ENCODE measurements at regions not wholly inside any gene's neighbourhood (a gene's known extent, or its start where the extent isn't known, plus 50 kb on each side); places are given as distances from the start of the nearest gene placed in this dataset.

GRCh38 chr21:17454315-17455027 lies 58.4 kb upstream of the CXADR start:
- Histone ChIP-seq H3K27me3 (replicated peaks in 2 of 5; ENCODE audit: control insufficient read depth in 4 of 5, insufficient read depth in 5 of 5, low read length in 4 of 5) (peaks cover 0 to 3% (median 0%) of the 10 kb centered on the region in 5 experiments), H3K4me3 (ENCODE audit: control insufficient read depth in 1 of 7, extremely low read depth in 1 of 7, insufficient read depth in 4 of 7, low read depth in 2 of 7, low read length in 6 of 7) (peak overlapping the region in 6 of 7 experiments; percentile 32 to 51 (median 46)), H3K9me3 (ENCODE audit: control extremely low read depth in 1 of 5, control insufficient read depth in 4 of 5, insufficient read depth in 2 of 5, low read depth in 1 of 5, low read length in 4 of 5) (no peaks in the 10 kb centered on the region), H3K27ac (ENCODE audit: insufficient read depth in 1 of 2, low read depth in 1 of 2, low read length in 2 of 2, poor library complexity in 1 of 2, severe bottlenecking in 2 of 2) (no peak overlapping the region), H3K36me3 (ENCODE audit: control insufficient read depth in 4 of 4, insufficient read depth in 4 of 4, low read length in 3 of 4) (no peaks in the 10 kb centered on the region), H3K4me1 (ENCODE audit: control extremely low read depth in 1 of 4, control insufficient read depth in 4 of 4, insufficient read depth in 4 of 4, low read length in 3 of 4) (peaks cover 0 to 6% (median 3%) of the 10 kb centered on the region in 4 experiments)
- POLR2A ChIA-PET: interaction anchor here (0.5 to 0.7 kb wide), 2 partner anchors 10 to 146 kb away, joined by 3 to 4 read pairs; no protein-coding TSS in a partner anchor
- CTCF ChIA-PET: interaction anchor here (1.4 to 1.6 kb wide), 2 partner anchors 13 to 81 kb away, joined by 3 to 4 read pairs; no protein-coding TSS in a partner anchor
- 3% methylated on average over 22 of the region's 24 CpGs for WGBS (ENCODE audit: insufficient coverage)
- peak; percentile 67 to 89 (median 79) for DNase-seq

- Histone ChIP-seq H3K36me3 (ENCODE audit: control insufficient read depth in 4 of 4, insufficient read depth in 4 of 4, low read length in 3 of 4) (no peaks in the 10 kb centered on the region), H3K4me1 (ENCODE audit: control extremely low read depth in 1 of 4, control insufficient read depth in 4 of 4, insufficient read depth in 4 of 4, low read length in 3 of 4) (peaks cover 0 to 6% (median 3%) of the 10 kb centered on the region in 4 experiments), H3K4me3 (ENCODE audit: control insufficient read depth in 1 of 7, extremely low read depth in 1 of 7, insufficient read depth in 4 of 7, low read depth in 2 of 7, low read length in 6 of 7) (peak overlapping the region in 3 of 7 experiments; percentile 35 to 48 (median 44)), H3K9me3 (ENCODE audit: control extremely low read depth in 1 of 5, control insufficient read depth in 4 of 5, insufficient read depth in 2 of 5, low read depth in 1 of 5, low read length in 4 of 5) (no peaks in the 10 kb centered on the region), H3K27me3 (replicated peaks in 2 of 5; ENCODE audit: control insufficient read depth in 4 of 5, insufficient read depth in 5 of 5, low read length in 4 of 5) (peaks cover 0 to 3% (median 0%) of the 10 kb centered on the region in 5 experiments), H3K27ac (ENCODE audit: insufficient read depth in 1 of 2, low read depth in 1 of 2, low read length in 2 of 2, poor library complexity in 1 of 2, severe bottlenecking in 2 of 2) (no peak overlapping the region)
- WGBS (ENCODE audit: insufficient coverage): 58% methylated on average over 4 of the region's 4 CpGs
- CTCF ChIA-PET: interaction anchor here (1.4 kb wide), 1 partner anchor 14 kb away, joined by 3 read pairs; no protein-coding TSS in a partner anchor
- POLR2A ChIA-PET: interaction anchor here (0.7 kb wide), 1 partner anchor 145 kb away, joined by 4 read pairs; no protein-coding TSS in a partner anchor
- DNase-seq: no peak
Measured at GRCh38 chr21:17455028-17455353, 57.9 kb upstream of the CXADR start.

- ChIA-PET CTCF (interaction anchor here (1.4 kb wide), 1 partner anchor 14 kb away, joined by 3 read pairs; no protein-coding TSS in a partner anchor), POLR2A (interaction anchor here (0.7 kb wide), 1 partner anchor 145 kb away, joined by 4 read pairs; no protein-coding TSS in a partner anchor)
- Histone ChIP-seq H3K27me3 (replicated peaks in 2 of 5; ENCODE audit: control insufficient read depth in 4 of 5, insufficient read depth in 5 of 5, low read length in 4 of 5) (peaks cover 0 to 3% (median 0%) of the 10 kb centered on the region in 5 experiments), H3K4me1 (ENCODE audit: control extremely low read depth in 1 of 4, control insufficient read depth in 4 of 4, insufficient read depth in 4 of 4, low read length in 3 of 4) (peaks cover 0 to 6% (median 3%) of the 10 kb centered on the region in 4 experiments), H3K9me3 (ENCODE audit: control extremely low read depth in 1 of 5, control insufficient read depth in 4 of 5, insufficient read depth in 2 of 5, low read depth in 1 of 5, low read length in 4 of 5) (no peaks in the 10 kb centered on the region), H3K4me3 (ENCODE audit: control insufficient read depth in 1 of 7, extremely low read depth in 1 of 7, insufficient read depth in 4 of 7, low read depth in 2 of 7, low read length in 6 of 7) (no peak overlapping the region), H3K36me3 (ENCODE audit: control insufficient read depth in 4 of 4, insufficient read depth in 4 of 4, low read length in 3 of 4) (no peaks in the 10 kb centered on the region), H3K27ac (ENCODE audit: insufficient read depth in 1 of 2, low read depth in 1 of 2, low read length in 2 of 2, poor library complexity in 1 of 2, severe bottlenecking in 2 of 2) (no peak overlapping the region)
- WGBS (ENCODE audit: insufficient coverage): 83% methylated on average over 4 of the region's 6 CpGs
- DNase-seq: no peak
Measured at GRCh38 chr21:17455451-17455850, 57.4 kb upstream of the CXADR start.

- CTCF ChIA-PET: interaction anchor here (0.6 to 1.3 kb wide), 2 partner anchors 127 to 220 kb away, joined by 3 to 4 read pairs; no protein-coding TSS in a partner anchor
- Histone ChIP-seq H3K27ac (ENCODE audit: insufficient read depth in 1 of 2, low read depth in 1 of 2, low read length in 2 of 2, poor library complexity in 1 of 2, severe bottlenecking in 2 of 2) (no peak overlapping the region), H3K4me3 (ENCODE audit: control insufficient read depth in 1 of 7, extremely low read depth in 1 of 7, insufficient read depth in 4 of 7, low read depth in 2 of 7, low read length in 6 of 7) (no peak overlapping the region), H3K36me3 (ENCODE audit: control insufficient read depth in 4 of 4, insufficient read depth in 4 of 4, low read length in 3 of 4) (no peaks in the 10 kb centered on the region), H3K4me1 (ENCODE audit: control extremely low read depth in 1 of 4, control insufficient read depth in 4 of 4, insufficient read depth in 4 of 4, low read length in 3 of 4) (peaks cover 0 to 6% (median 3%) of the 10 kb centered on the region in 4 experiments), H3K9me3 (ENCODE audit: control extremely low read depth in 1 of 5, control insufficient read depth in 4 of 5, insufficient read depth in 2 of 5, low read depth in 1 of 5, low read length in 4 of 5) (no peaks in the 10 kb centered on the region), H3K27me3 (replicated peaks in 2 of 5; ENCODE audit: control insufficient read depth in 4 of 5, insufficient read depth in 5 of 5, low read length in 4 of 5) (peaks cover 0 to 3% (median 0%) of the 10 kb centered on the region in 5 experiments)
- DNase-seq: no peak
- WGBS (ENCODE audit: insufficient coverage): 75% methylated on average over 5 of the region's 6 CpGs
- POLR2A ChIA-PET: no interaction called here
Measured at GRCh38 chr21:17458279-17458678, 54.6 kb upstream of the CXADR start.

GRCh38 chr21:17460094-17460493 lies 52.7 kb upstream of the CXADR start:
- Histone ChIP-seq H3K27me3 (replicated peaks in 2 of 5; ENCODE audit: control insufficient read depth in 4 of 5, insufficient read depth in 5 of 5, low read length in 4 of 5) (peaks cover 0 to 3% (median 0%) of the 10 kb centered on the region in 5 experiments), H3K4me1 (ENCODE audit: control extremely low read depth in 1 of 4, control insufficient read depth in 4 of 4, insufficient read depth in 4 of 4, low read length in 3 of 4) (no peaks in the 10 kb centered on the region), H3K4me3 (ENCODE audit: control insufficient read depth in 1 of 7, extremely low read depth in 1 of 7, insufficient read depth in 4 of 7, low read depth in 2 of 7, low read length in 6 of 7) (no peak overlapping the region), H3K27ac (ENCODE audit: insufficient read depth in 1 of 2, low read depth in 1 of 2, low read length in 2 of 2, poor library complexity in 1 of 2, severe bottlenecking in 2 of 2) (no peak overlapping the region), H3K36me3 (ENCODE audit: control insufficient read depth in 4 of 4, insufficient read depth in 4 of 4, low read length in 3 of 4) (no peaks in the 10 kb centered on the region), H3K9me3 (ENCODE audit: control extremely low read depth in 1 of 5, control insufficient read depth in 4 of 5, insufficient read depth in 2 of 5, low read depth in 1 of 5, low read length in 4 of 5) (no peaks in the 10 kb centered on the region)
- CTCF ChIA-PET: interaction anchor here (0.8 to 1.1 kb wide), 2 partner anchors 51 to 75 kb away, joined by 3 read pairs; no protein-coding TSS in a partner anchor
- no peak for DNase-seq
- no CpG with 5 or more reads among the region's 2 CpGs for WGBS (ENCODE audit: insufficient coverage)
- POLR2A ChIA-PET: no interaction called here

- H3K4me1 ChIP-seq (ENCODE audit: control extremely low read depth in 1 of 4, control insufficient read depth in 4 of 4, insufficient read depth in 4 of 4, low read length in 3 of 4): no peaks in the 10 kb centered on the region
- H3K4me3 ChIP-seq (ENCODE audit: control insufficient read depth in 1 of 7, extremely low read depth in 1 of 7, insufficient read depth in 4 of 7, low read depth in 2 of 7, low read length in 6 of 7): no peak overlapping the region
- ChIA-PET CTCF (interaction anchor here (0.8 kb wide), 1 partner anchor 50 kb away, joined by 3 read pairs; no protein-coding TSS in a partner anchor), POLR2A (no interaction called here)
- H3K9me3 ChIP-seq (ENCODE audit: control extremely low read depth in 1 of 5, control insufficient read depth in 4 of 5, insufficient read depth in 2 of 5, low read depth in 1 of 5, low read length in 4 of 5): no peaks in the 10 kb centered on the region
- H3K27ac ChIP-seq (ENCODE audit: insufficient read depth in 1 of 2, low read depth in 1 of 2, low read length in 2 of 2, poor library complexity in 1 of 2, severe bottlenecking in 2 of 2): no peak overlapping the region
- no peaks in the 10 kb centered on the region for H3K27me3 ChIP-seq (replicated peaks in 2 of 5; ENCODE audit: control insufficient read depth in 4 of 5, insufficient read depth in 5 of 5, low read length in 4 of 5)
- no peak for DNase-seq
- no peaks in the 10 kb centered on the region for H3K36me3 ChIP-seq (ENCODE audit: control insufficient read depth in 4 of 4, insufficient read depth in 4 of 4, low read length in 3 of 4)
- 100% methylated on average over 1 of the region's 3 CpGs for WGBS (ENCODE audit: insufficient coverage)
Measured at GRCh38 chr21:17461014-17461413, 51.8 kb upstream of the CXADR start.

- Histone ChIP-seq H3K27ac (ENCODE audit: insufficient read depth in 1 of 2, low read depth in 1 of 2, low read length in 2 of 2, poor library complexity in 1 of 2, severe bottlenecking in 2 of 2) (no peak overlapping the region), H3K4me3 (ENCODE audit: control insufficient read depth in 1 of 7, extremely low read depth in 1 of 7, insufficient read depth in 4 of 7, low read depth in 2 of 7, low read length in 6 of 7) (no peak overlapping the region), H3K4me1 (ENCODE audit: control extremely low read depth in 1 of 4, control insufficient read depth in 4 of 4, insufficient read depth in 4 of 4, low read length in 3 of 4) (no peaks in the 10 kb centered on the region), H3K36me3 (ENCODE audit: control insufficient read depth in 4 of 4, insufficient read depth in 4 of 4, low read length in 3 of 4) (no peaks in the 10 kb centered on the region), H3K9me3 (ENCODE audit: control extremely low read depth in 1 of 5, control insufficient read depth in 4 of 5, insufficient read depth in 2 of 5, low read depth in 1 of 5, low read length in 4 of 5) (no peaks in the 10 kb centered on the region), H3K27me3 (replicated peaks in 2 of 5; ENCODE audit: control insufficient read depth in 4 of 5, insufficient read depth in 5 of 5, low read length in 4 of 5) (no peaks in the 10 kb centered on the region)
- ChIA-PET POLR2A (no interaction called here), CTCF (no interaction called here)
- no peak for DNase-seq
- WGBS (ENCODE audit: insufficient coverage): no CpG with 5 or more reads among the region's 4 CpGs
Measured at GRCh38 chr21:17461582-17461981, 51.3 kb upstream of the CXADR start.
